Occipital lobe (tissue), 1 donor: ENCODE measurements at regions not wholly inside any gene's neighbourhood (a gene's known extent, or its start where the extent isn't known, plus 50 kb on each side); places are given as distances from the start of the nearest gene placed in this dataset.

Experiments used
- DNase-seq: peaks from one replicate; lab custom pipeline; 2025; lab: John Stamatoyannopoulos, UW

- no peak for DNase-seq
These were observed 160.4 kb upstream of the GULP1 start for GRCh38 chr2:188131281-188131680.

GRCh38 chr2:188132385-188132784 lies 159.3 kb upstream of the GULP1 start:
- DNase-seq, result no peak

- DNase-seq, result no peak
These were observed 157.4 kb upstream of the GULP1 start for GRCh38 chr2:188134241-188134640.

- DNase-seq, result no peak
These were observed 153.4 kb upstream of the GULP1 start for GRCh38 chr2:188138313-188138712.

DNA sequence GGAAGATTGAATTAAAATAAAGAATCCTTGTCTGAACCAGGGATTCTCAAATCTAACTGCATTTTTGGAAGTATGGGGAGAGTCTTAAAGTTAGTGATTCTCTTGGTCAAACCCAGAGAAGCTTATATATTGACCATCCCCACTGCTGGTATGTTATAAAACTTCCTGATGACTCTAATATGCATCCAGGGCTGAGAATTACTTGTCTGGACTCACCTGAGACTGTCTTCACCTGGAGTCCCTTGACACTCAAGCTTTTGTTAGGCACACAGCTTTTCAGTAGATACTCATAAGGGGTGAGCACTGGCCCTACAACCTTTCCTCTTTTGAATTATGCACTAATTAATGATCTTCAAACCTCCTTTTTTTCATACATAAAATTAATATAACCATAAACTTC lies 149.6 kb upstream of the GULP1 start:
- no peak for DNase-seq

GRCh38 chr2:188142636-188143295 lies 148.9 kb upstream of the GULP1 start:
- no peak for DNase-seq

DNA sequence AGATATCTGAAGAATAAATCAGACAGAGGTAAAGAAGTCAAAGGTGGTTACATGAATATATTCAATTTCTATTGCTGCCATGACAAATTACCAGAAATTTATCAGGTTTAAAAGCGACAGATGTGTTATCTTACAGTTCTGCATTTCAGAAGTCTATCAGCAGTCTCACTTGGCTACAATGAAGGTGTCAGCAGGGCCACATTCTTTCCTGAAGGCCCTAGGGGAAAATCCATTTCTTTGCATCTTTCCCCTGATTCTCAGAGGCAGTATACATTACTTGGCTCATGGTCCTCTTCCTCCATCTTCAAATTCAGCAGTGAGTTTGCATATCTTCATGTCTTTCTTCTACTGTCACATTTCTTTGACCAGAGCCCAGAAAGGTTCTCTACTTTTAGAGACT lies 145.8 kb upstream of the GULP1 start:
- DNase-seq, result no peak

DNA sequence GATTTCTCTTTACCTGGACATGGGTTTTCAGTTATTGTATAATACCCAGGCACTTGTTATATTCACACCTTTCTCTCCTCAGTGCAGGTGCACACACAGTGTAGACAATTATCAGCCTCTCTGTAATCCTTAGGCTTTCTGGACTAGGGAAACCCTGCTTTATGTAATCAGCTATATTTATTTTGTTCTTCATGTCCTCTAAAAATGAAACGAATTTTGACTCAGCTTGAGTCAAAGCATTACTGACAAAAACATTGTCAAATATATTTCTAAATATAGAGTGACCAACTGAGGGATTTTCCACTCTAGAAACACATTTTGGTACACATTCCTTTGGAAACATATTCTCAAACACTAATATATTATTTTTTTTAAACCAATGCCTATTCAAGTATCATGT lies 144.8 kb upstream of the GULP1 start:
- no peak for DNase-seq

DNA sequence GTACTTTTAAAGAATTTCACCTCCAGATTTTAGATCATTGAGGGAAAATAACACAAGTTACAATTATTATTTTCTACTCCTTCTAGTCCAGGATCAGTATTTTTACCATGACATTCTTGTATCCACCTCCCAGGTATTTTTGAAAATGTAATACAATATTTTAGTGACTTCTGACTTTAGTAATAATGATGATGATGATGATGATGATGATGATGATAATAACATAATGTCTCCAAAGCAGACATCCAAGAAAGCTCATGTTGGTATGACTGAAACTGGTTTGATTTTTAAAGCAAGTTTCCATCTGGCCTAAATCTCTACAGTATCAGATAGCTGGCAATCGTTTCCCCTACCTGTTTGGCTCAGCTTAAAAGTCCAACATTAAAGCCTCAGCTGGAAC lies 140.0 kb upstream of the GULP1 start:
- DNase-seq, result no peak

- DNase-seq, result no peak
These were observed 133.2 kb upstream of the GULP1 start for GRCh38 chr2:188158337-188159100.

DNA sequence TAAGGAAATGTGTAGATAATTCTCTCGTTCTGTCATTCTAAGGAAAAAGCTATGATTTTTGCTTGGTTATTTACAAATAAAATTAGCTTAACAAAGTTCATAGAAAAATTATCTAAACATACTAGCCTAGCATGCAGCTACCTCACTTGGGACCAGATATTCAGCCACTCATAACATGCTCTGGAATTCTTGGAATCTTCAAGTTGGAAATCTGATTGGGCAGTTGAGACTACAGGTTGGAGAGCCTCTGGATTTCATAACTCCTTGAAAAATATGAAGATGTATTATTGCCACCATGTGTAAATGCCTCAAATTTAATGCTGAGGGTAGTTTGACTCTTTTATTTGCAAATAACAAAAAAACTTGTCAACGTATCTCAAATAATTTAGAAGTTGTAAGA lies 132.2 kb upstream of the GULP1 start:
- DNase-seq, result no peak

DNA sequence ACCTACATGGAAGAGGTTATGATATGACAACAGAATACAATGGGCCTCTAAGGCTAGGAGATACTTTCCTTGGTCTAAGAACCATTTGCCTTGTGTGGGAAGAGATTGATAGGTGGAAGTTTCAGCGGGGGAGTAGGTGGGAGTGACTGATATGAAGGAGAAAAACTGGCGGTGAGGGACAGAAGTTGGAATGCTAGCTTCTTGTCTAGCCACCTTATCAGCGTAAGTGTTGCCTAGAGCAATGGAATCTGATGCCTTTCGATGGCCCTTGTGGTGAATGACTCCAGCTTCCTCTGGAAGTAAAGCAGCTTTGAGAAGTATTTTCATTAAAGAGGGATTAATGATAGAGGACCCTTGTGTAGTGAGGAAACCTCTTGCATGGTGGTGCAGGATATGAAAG lies 121.3 kb upstream of the GULP1 start:
- no peak for DNase-seq

GRCh38 chr2:188176620-188177019 lies 115.1 kb upstream of the GULP1 start:
- no peak for DNase-seq

- DNase-seq, result no peak
These were observed 110.4 kb upstream of the GULP1 start for GRCh38 chr2:188181067-188181838.

- no peak for DNase-seq
These were observed 109.8 kb upstream of the GULP1 start for GRCh38 chr2:188181884-188182283.

DNA sequence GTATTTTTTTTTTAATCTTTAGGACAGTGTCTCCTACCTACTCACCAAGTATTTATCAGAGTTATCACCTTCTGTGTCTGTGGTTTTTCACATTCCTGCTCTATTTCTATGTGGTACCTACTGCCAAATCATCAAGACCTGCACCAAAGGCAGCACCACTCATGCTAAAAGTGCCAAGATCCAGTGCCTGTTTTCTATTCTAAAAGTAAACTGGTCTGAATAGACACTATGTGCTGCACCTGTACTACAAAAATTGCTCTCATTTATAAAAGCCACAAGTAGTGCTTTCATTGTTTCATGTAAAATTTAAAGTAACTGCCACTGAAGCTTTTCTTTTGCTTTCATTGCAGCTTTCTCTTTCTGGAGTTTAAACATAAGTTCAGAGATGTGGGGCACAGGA lies 103.9 kb upstream of the GULP1 start:
- DNase-seq, result no peak

DNA sequence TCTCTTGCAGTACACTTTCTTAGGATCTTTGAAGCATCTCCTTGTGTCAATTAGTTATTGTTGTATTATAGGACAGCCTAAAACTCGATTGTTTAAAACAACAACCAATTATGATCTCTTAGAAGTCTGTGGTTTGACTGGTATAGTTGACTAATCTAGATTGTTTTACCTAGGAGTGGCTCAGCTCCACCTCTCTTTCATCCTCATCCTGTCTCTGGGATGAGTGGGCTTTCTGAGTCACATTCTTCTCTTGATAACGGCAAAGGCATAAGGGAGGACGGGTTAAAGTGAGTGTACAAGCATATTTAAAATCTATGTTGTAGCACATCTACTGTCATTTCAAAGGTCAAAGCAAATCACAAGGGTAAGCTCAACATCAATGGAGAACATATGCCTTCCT lies 102.3 kb upstream of the GULP1 start:
- DNase-seq, result no peak

- DNase-seq, result no peak
These were observed 98.4 kb upstream of the GULP1 start for GRCh38 chr2:188193230-188193629.

GRCh38 chr2:188196343-188197008 lies 95.2 kb upstream of the GULP1 start:
- no peak for DNase-seq

DNA sequence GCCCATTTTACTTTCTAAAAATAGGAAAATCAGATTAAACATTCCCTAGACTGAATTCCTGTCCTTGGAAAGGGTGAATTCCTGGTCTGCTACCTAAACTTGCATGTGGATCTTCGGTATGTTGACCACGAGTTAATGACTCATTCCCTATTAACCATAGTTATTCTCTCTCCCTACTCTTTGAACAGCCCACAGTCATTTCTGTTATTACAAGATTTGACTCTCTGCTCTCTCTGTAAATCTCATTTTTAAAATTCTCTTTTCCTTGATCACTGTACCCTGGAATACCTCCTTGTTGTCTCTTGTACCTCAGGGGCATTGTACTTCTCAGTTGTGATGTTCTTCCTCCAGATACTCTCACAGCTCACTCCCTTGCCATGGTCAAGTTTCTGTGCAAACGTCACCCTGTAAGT lies 92.0 kb upstream of the GULP1 start:
- no peak for DNase-seq

GRCh38 chr2:188201639-188202038 lies 90.0 kb upstream of the GULP1 start:
- no peak for DNase-seq

DNA sequence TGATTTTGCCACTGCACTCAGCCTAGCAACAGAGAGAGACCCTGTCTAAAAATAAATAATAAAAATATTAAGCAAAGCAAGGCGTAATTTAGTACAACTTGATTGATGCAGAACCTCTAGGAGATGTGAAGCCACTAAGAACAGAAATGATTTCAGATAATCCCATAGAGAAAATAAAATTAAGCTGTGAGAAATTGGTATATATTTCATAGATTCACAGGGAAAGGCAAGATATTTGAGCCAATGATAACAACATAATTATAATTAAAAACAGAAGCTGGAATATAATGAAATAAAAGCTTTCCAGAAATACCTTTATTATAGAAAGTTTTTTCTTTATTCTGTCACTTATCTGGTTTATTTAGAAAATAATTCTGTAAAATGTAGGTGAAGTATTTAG lies 88.9 kb upstream of the GULP1 start:
- no peak for DNase-seq
